Lower lobe of right lung (tissue), 2 donors: ENCODE measurements at regions not wholly inside any gene's neighbourhood (a gene's known extent, or its start where the extent isn't known, plus 50 kb on each side); places are given as distances from the start of the nearest gene placed in this dataset.

Experiments used
- ATAC-seq, 2 donors: fragments of 200-7000 bp; cut with Tn5 transposase; one replicate each; pipeline ENCODE4 v1.9.1; 2020 to 2022; ENCODE audit warnings: mild to moderate bottlenecking in 2 of 2, moderate library complexity in 2 of 2
- DNase-seq: peaks from one replicate; pipeline ENCODE4 v3.0.0-alpha.2; 2020
- H3K27ac ChIP-seq: fragments of 200-600 bp; one replicate; pipeline ENCODE4 v1.8.0; 2022
- H3K27me3 ChIP-seq: fragments of 200-600 bp; one replicate; pipeline ENCODE4 v1.8.0; 2022; ENCODE audit warnings: low read depth
- H3K36me3 ChIP-seq: fragments of 200-600 bp; one replicate; pipeline ENCODE4 v1.8.0; 2022; ENCODE audit warnings: mild to moderate bottlenecking
- H3K4me1 ChIP-seq: fragments of 200-600 bp; one replicate; pipeline ENCODE4 v1.8.0; 2022
- H3K4me3 ChIP-seq: fragments of 200-600 bp; one replicate; pipeline ENCODE4 v1.8.0; 2022; ENCODE audit warnings: mild to moderate bottlenecking
- H3K9me3 ChIP-seq: fragments of 200-600 bp; one replicate; pipeline ENCODE4 v1.8.0; 2022
- intact Hi-C: fragments of 100-400 bp; cut with DNase I; formaldehyde crosslinking; loops from one replicate; pipeline ENCODE4 v1.11.0; 2022
- TF ChIP-seq, protein P1 (sequence below): fragments of 200-600 bp; IDR thresholded peaks from one replicate; pipeline ENCODE4 v1.8.0; 2022; ENCODE audit warnings: antibody characterized with exemption, mild to moderate bottlenecking
- donor health status: DM: no; HTN: yes; CAD: no; lungs with severe emphysema.

- Histone ChIP-seq H3K36me3 (no peaks in the 10 kb centered on the region), H3K27me3 (no peaks in the 10 kb centered on the region), H3K4me3 (no peak overlapping the region), H3K27ac (no peak overlapping the region), H3K4me1 (no peaks in the 10 kb centered on the region), H3K9me3 (no peaks in the 10 kb centered on the region)
- TF ChIP-seq, protein P1, sequence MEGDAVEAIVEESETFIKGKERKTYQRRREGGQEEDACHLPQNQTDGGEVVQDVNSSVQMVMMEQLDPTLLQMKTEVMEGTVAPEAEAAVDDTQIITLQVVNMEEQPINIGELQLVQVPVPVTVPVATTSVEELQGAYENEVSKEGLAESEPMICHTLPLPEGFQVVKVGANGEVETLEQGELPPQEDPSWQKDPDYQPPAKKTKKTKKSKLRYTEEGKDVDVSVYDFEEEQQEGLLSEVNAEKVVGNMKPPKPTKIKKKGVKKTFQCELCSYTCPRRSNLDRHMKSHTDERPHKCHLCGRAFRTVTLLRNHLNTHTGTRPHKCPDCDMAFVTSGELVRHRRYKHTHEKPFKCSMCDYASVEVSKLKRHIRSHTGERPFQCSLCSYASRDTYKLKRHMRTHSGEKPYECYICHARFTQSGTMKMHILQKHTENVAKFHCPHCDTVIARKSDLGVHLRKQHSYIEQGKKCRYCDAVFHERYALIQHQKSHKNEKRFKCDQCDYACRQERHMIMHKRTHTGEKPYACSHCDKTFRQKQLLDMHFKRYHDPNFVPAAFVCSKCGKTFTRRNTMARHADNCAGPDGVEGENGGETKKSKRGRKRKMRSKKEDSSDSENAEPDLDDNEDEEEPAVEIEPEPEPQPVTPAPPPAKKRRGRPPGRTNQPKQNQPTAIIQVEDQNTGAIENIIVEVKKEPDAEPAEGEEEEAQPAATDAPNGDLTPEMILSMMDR, result no peak
- no peak for ATAC-seq
- intact Hi-C loops, result no loop called here
- no peak for DNase-seq
These were observed 605.6 kb upstream of the TEX47 start for GRCh38 chr7:89401099-89401498.

DNA sequence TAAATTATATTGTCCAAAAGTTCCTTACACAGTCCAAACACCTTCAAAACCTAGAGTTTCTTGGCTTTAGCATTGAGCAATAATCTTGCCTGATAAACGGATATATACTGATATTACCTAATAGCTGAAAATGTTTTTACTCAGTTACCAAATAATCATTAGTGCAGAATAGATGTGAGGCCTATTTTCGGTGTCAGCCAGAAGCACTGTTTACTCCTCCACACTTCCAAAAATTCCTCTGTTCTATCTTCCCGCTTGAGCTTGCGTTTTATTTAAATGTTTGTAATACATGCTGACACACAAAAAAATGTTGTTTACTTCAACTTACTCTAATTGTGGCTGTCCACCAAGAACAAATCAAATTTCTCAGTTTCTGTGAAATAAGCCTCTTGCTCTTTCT is 606.2 kb upstream of the TEX47 start:
- no peaks in the 10 kb centered on the region for H3K9me3 ChIP-seq
- H3K36me3 ChIP-seq, result no peaks in the 10 kb centered on the region
- DNase-seq, result no peak
- no peak for ATAC-seq
- intact Hi-C loops, result no loop called here
- no peak overlapping the region for H3K4me3 ChIP-seq
- TF ChIP-seq, protein P1, result no peak
- no peaks in the 10 kb centered on the region for H3K4me1 ChIP-seq
- no peak overlapping the region for H3K27ac ChIP-seq
- no peaks in the 10 kb centered on the region for H3K27me3 ChIP-seq

DNA sequence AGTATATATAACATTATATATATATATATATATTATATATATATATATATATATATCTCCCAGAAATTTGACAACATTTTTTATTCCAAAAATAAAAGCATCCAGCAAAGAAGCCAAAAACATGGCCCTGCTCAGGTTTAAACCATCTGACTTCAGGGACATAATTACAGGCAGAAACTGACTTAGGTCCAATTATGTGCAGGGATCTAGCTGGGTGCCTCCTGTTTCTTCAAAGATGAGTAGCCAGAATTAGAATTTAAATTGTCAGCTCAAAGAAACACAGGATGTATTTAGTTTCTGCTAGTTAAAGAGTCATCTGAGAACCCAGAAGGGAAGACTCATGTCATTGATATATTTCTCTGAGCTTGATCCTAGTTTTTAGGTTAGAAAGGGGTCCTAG is 656.4 kb upstream of the TEX47 start:
- DNase-seq, result no peak
- TF ChIP-seq, protein P1, result no peak
- no peak for ATAC-seq
- Histone ChIP-seq H3K36me3 (no peaks in the 10 kb centered on the region), H3K9me3 (no peaks in the 10 kb centered on the region), H3K4me1 (no peaks in the 10 kb centered on the region), H3K27ac (no peak overlapping the region), H3K27me3 (no peaks in the 10 kb centered on the region), H3K4me3 (no peak overlapping the region)
- intact Hi-C loops, result no loop called here

GRCh38 chr7:89456556-89456955 is 661.0 kb upstream of the TEX47 start:
- intact Hi-C loops, result no loop called here
- Histone ChIP-seq H3K9me3 (no peaks in the 10 kb centered on the region), H3K4me1 (no peaks in the 10 kb centered on the region), H3K4me3 (no peak overlapping the region), H3K27ac (no peak overlapping the region), H3K36me3 (no peaks in the 10 kb centered on the region), H3K27me3 (no peaks in the 10 kb centered on the region)
- ATAC-seq (no peak), DNase-seq (no peak)
- TF ChIP-seq, protein P1, result no peak

DNA sequence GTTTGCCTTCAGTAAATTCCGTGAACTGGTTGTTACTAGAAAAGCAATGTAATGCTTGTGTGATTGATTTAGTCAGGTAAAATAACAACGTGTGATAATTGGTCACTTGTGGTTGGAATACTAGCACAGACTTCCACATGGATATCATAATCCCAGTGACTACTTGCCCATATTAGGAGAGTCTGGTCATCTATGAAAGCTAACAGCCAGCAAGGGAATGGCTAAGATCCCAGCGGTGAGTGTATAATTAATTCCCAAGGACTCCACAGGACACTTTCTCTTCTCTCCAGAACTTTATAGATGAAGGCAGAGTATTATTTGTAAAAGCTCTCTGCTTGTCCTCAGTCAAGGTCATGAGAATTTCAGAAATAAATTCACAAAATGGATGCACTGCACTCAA is 662.6 kb upstream of the TEX47 start:
- intact Hi-C loops, result no loop called here
- Histone ChIP-seq H3K4me3 (no peak overlapping the region), H3K9me3 (no peaks in the 10 kb centered on the region), H3K27me3 (no peaks in the 10 kb centered on the region), H3K36me3 (no peaks in the 10 kb centered on the region), H3K4me1 (no peaks in the 10 kb centered on the region), H3K27ac (no peak overlapping the region)
- ATAC-seq (no peak), DNase-seq (no peak)
- TF ChIP-seq, protein P1, result no peak

DNA sequence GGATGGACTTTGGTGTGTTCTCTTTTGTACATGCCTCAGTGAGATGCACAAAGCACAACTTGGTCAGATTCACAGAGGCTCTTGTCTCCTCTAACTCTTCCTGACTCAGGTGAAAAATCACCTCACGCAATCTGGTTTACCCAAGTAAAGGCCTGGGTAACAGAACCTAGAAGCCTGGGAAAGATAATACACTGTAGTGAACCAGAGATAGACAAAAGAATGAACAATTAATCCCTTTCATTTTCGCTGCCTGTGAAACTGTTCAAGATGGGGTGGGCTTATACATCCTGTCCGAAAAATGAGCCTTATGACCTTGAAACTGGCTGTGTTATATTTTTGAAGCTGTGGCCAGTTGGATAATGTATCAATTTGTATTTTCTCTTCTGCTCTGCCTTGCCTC is 678.9 kb upstream of the TEX47 start:
- Histone ChIP-seq H3K4me1 (no peaks in the 10 kb centered on the region), H3K4me3 (no peak overlapping the region), H3K27me3 (no peaks in the 10 kb centered on the region), H3K9me3 (no peaks in the 10 kb centered on the region), H3K36me3 (no peaks in the 10 kb centered on the region), H3K27ac (no peak overlapping the region)
- TF ChIP-seq, protein P1, result no peak
- DNase-seq (no peak), ATAC-seq (no peak)
- intact Hi-C loops, result no loop called here
